ENCODE measurements at regions not wholly inside any gene's neighbourhood (a gene's known extent, or its start where the extent isn't known, plus 50 kb on each side); places are given as distances from the start of the nearest gene placed in this dataset.

GRCh38 chr3:127484601-127485388, 105.7 kb downstream of the TPRA1 start:
- no peak overlapping the region for H3K4me2 ChIP-seq
- H3K79me2 ChIP-seq (ENCODE audit: low read depth), result no peaks in the 10 kb centered on the region
- H4K20me1 ChIP-seq (ENCODE audit: insufficient read depth), result no peaks in the 10 kb centered on the region
- no peaks in the 10 kb centered on the region for H3K9me3 ChIP-seq (ENCODE audit: insufficient read depth, low read depth)
- intact Hi-C loops (cut with micrococcal nuclease; ENCODE audit: unreplicated experiment), result no loop called here
- H3K27ac ChIP-seq, result no peak overlapping the region
- H3F3A ChIP-seq (ENCODE audit: insufficient read depth, low read depth), result no peaks in the 10 kb centered on the region
- no peak for DNase-seq
- CTCF ChIA-PET, result no interaction called here
- no peaks in the 10 kb centered on the region for H3K9me2 ChIP-seq (ENCODE audit: insufficient read depth)
- TF ChIP-seq EZH2 (IDR thresholded peaks at IDR 0.05; ENCODE audit: low read depth), result no peak
- TF ChIP-seq CTCF (conservative IDR thresholded peaks at IDR 0.05), result no peak
- H3K27me3 ChIP-seq (ENCODE audit: insufficient read depth, low read depth), result peaks cover 59% of the 10 kb centered on the region
- POLR2A ChIA-PET (ENCODE audit: unreplicated experiment), result no interaction called here
- H3K4me1 ChIP-seq (replicated peaks; ENCODE audit: insufficient read depth), result no peaks in the 10 kb centered on the region
- no peaks in the 10 kb centered on the region for H3K36me3 ChIP-seq (ENCODE audit: low read depth)
- H3K4me3 ChIP-seq, result no peak overlapping the region
- BruUV-seq (replicated peaks), result no TSS peak
- no peak overlapping the region for H2AFZ ChIP-seq

DNA sequence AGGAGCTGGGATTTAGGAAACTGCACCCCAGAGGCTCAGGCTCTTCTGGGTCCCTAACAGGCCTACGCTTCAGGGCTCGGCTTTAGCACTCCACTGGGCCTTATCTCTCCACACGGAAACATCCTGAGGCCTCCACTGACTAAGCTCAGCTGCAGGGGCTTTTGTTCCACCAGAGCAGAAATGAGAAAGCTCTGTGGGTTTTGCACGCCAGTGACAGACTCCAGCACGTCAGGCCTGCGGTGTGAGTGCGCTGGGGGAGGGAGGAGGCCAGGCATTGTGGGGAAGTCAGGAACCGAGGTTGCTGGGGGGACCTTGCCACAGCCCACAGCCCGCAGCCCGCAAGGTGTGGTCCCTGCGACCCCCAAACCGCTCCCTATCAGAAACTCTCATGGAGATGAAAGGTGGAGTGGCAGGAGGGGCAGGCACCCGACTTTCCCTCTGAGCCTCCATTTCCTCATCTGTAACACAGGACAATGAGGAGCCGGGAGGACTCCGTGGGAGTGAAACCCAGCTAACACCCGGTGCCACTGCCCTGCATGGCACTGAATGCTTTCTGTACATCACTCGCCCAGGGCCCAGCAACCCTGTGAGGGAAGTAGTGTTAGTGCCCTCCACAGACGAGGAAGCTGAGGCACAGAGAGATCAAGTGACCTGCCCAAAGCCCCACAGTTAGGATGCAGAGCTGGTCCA, 106.5 kb downstream of the TPRA1 start:
- H4K20me1 ChIP-seq (ENCODE audit: insufficient read depth), result no peaks in the 10 kb centered on the region
- H3K9me2 ChIP-seq (ENCODE audit: insufficient read depth), result no peaks in the 10 kb centered on the region
- no peak overlapping the region for H2AFZ ChIP-seq
- no peak overlapping the region for H3K4me3 ChIP-seq
- H3K79me2 ChIP-seq (ENCODE audit: low read depth), result no peaks in the 10 kb centered on the region
- no peak overlapping the region for H3K27ac ChIP-seq
- no peaks in the 10 kb centered on the region for H3K36me3 ChIP-seq (ENCODE audit: low read depth)
- ChIA-PET CTCF (no interaction called here), POLR2A (ENCODE audit: unreplicated experiment) (no interaction called here)
- peaks cover 65% of the 10 kb centered on the region for H3K27me3 ChIP-seq (ENCODE audit: insufficient read depth, low read depth)
- no peak for DNase-seq
- H3K4me1 ChIP-seq (replicated peaks; ENCODE audit: insufficient read depth), result no peaks in the 10 kb centered on the region
- TF ChIP-seq CTCF (conservative IDR thresholded peaks at IDR 0.05), result no peak
- TF ChIP-seq EZH2 (IDR thresholded peaks at IDR 0.05; ENCODE audit: low read depth), result no peak
- H3F3A ChIP-seq (ENCODE audit: insufficient read depth, low read depth), result no peaks in the 10 kb centered on the region
- no peaks in the 10 kb centered on the region for H3K9me3 ChIP-seq (ENCODE audit: insufficient read depth, low read depth)
- no peak overlapping the region for H3K4me2 ChIP-seq
- intact Hi-C loops (cut with micrococcal nuclease; ENCODE audit: unreplicated experiment), result no loop called here
- BruUV-seq (replicated peaks), result no TSS peak

GRCh38 chr3:127483005-127483641, 107.4 kb downstream of the TPRA1 start:
- no peaks in the 10 kb centered on the region for H3K36me3 ChIP-seq (ENCODE audit: low read depth)
- H3K27me3 ChIP-seq (ENCODE audit: insufficient read depth, low read depth), result peaks cover 62% of the 10 kb centered on the region
- H4K20me1 ChIP-seq (ENCODE audit: insufficient read depth), result no peaks in the 10 kb centered on the region
- no peak overlapping the region for H3K4me3 ChIP-seq
- no peaks in the 10 kb centered on the region for H3K9me3 ChIP-seq (ENCODE audit: insufficient read depth, low read depth)
- CTCF ChIA-PET, result no interaction called here
- no peaks in the 10 kb centered on the region for H3K79me2 ChIP-seq (ENCODE audit: low read depth)
- H3K4me2 ChIP-seq, result no peak overlapping the region
- BruUV-seq (replicated peaks), result no TSS peak
- DNase-seq, result no peak
- TF ChIP-seq EZH2 (IDR thresholded peaks at IDR 0.05; ENCODE audit: low read depth) (no peak), CTCF (conservative IDR thresholded peaks at IDR 0.05) (no peak)
- intact Hi-C loops (cut with micrococcal nuclease; ENCODE audit: unreplicated experiment), result no loop called here
- no peak overlapping the region for H3K27ac ChIP-seq
- POLR2A ChIA-PET (ENCODE audit: unreplicated experiment), result no interaction called here
- H3K9me2 ChIP-seq (ENCODE audit: insufficient read depth), result no peaks in the 10 kb centered on the region
- H3K4me1 ChIP-seq (replicated peaks; ENCODE audit: insufficient read depth), result no peaks in the 10 kb centered on the region
- H2AFZ ChIP-seq, result no peak overlapping the region
- no peaks in the 10 kb centered on the region for H3F3A ChIP-seq (ENCODE audit: insufficient read depth, low read depth)
